Endothelial cell of umbilical vein (primary cell): ENCODE measurements at regions not wholly inside any gene's neighbourhood (a gene's known extent, or its start where the extent isn't known, plus 50 kb on each side); places are given as distances from the start of the nearest gene placed in this dataset.

ENCODE experiments used
- BruUV-seq: library from RNA; stranded (reverse); fragments of 400-500 nt; replicated peaks from 2 replicates; lab custom pipeline; 2021; lab: Mats Ljungman, UMichigan
- CTCF ChIA-PET: fragments of 300-600, 350-600 bp; sonication (Branson Sonifier 250); formaldehyde crosslinking; loops from one replicate; lab custom pipeline; 2021; ENCODE audit warnings: antibody characterized with exemption, inconsistent platforms; lab: Charles Lee
- POLR2A ChIA-PET: fragments of 300-600, 350-600 bp; sonication (Branson Sonifier 250); formaldehyde crosslinking; loops from one replicate; lab custom pipeline; 2021; ENCODE audit warnings: antibody characterized with exemption, inconsistent platforms; lab: Charles Lee
- DNase-seq: peaks from one replicate; pipeline ENCODE4 v3.0.0-alpha.2; 2011; ENCODE audit warnings: low read depth, low spot score
- FAIRE-seq: peaks from 2 replicates; lab custom pipeline; 2011; peaks lifted over from hg19 to GRCh38; lab: Jason Lieb, UNC
- H2AFZ ChIP-seq: 2 replicates; pipeline ENCODE4 v1.6.0; 2012; ENCODE audit warnings: low read depth, low read length, control low read depth, inconsistent platforms
- H3K27ac ChIP-seq: 2 replicates; pipeline ENCODE4 v1.5.1; 2011; ENCODE audit warnings: low read depth, mild to moderate bottlenecking, control low read depth, low read length, moderate library complexity; ENCODE audit not compliant: insufficient read depth
- H3K27me3 ChIP-seq, 2 experiments: 2 replicates each; pipeline versions ENCODE4 v1.6.0 to v1.6.1; 2011; ENCODE audit warnings: low read length in 2 of 2, mixed read lengths in 1 of 2; ENCODE audit not compliant: control insufficient read depth in 2 of 2, insufficient read depth in 2 of 2
- H3K36me3 ChIP-seq, 2 experiments: 2 replicates in 1 of 2; 3 replicates in 1 of 2; pipeline ENCODE4 v1.5.1; 2011; ENCODE audit warnings: low read length in 2 of 2, mild to moderate bottlenecking in 1 of 2, moderate library complexity in 1 of 2; ENCODE audit not compliant: control insufficient read depth in 2 of 2, insufficient read depth in 2 of 2; ENCODE audit errors: extremely low read depth in 1 of 2
- H3K4me1 ChIP-seq: 3 replicates; pipeline ENCODE4 v1.5.1; 2011; ENCODE audit warnings: mild to moderate bottlenecking, low read length; ENCODE audit not compliant: control insufficient read depth, insufficient read depth; ENCODE audit errors: extremely low read depth
- H3K4me2 ChIP-seq: 2 replicates; pipeline ENCODE4 v1.6.1; 2011; ENCODE audit warnings: low read length, control low read depth, mixed read lengths; ENCODE audit not compliant: insufficient read depth
- H3K4me3 ChIP-seq, 3 experiments: fragments of 200-600 bp in 1 of 3; sonication (generic), shearing (Covaris generic) in 1 of 3; replicated peaks in 1 of 3; 2 replicates each; pipeline ENCODE4 v1.5.1; 2011 to 2016; ENCODE audit warnings: control low read depth in 3 of 3, low read length in 3 of 3, mild to moderate bottlenecking in 2 of 3, inconsistent platforms in 1 of 3, low read depth in 1 of 3, moderate library complexity in 1 of 3; ENCODE audit not compliant: insufficient read depth in 1 of 3
- H3K79me2 ChIP-seq: 2 replicates; pipeline ENCODE4 v1.6.0; 2012; ENCODE audit warnings: low read length, inconsistent platforms; ENCODE audit not compliant: control insufficient read depth, insufficient read depth
- H3K9ac ChIP-seq: replicated peaks from 2 replicates; pipeline ENCODE3; 2011; ENCODE audit warnings: low read length, control low read depth; ENCODE audit not compliant: insufficient read depth; ENCODE audit errors: extremely low read depth
- H3K9me1 ChIP-seq: replicated peaks from 3 replicates; pipeline ENCODE4 v1.6.0; 2011; ENCODE audit warnings: mild to moderate bottlenecking, low read length; ENCODE audit not compliant: control insufficient read depth, insufficient read depth; ENCODE audit errors: extremely low read depth
- H3K9me3 ChIP-seq: replicated peaks from 2 replicates; pipeline ENCODE4 v1.5.1; 2012; ENCODE audit warnings: low read length, inconsistent platforms; ENCODE audit not compliant: control insufficient read depth, insufficient read depth
- H4K20me1 ChIP-seq: replicated peaks from 2 replicates; pipeline ENCODE3; 2011; ENCODE audit warnings: mild to moderate bottlenecking, low read length; ENCODE audit not compliant: control insufficient read depth, insufficient read depth; ENCODE audit errors: extremely low read depth
- EZH2 ChIP-seq: IDR thresholded peaks from 2 replicates; pipeline ENCODE4 v1.6.1; 2012; ENCODE audit warnings: borderline replicate concordance, low read depth, mild to moderate bottlenecking, moderate library complexity, low read length, inconsistent platforms; ENCODE audit not compliant: severe bottlenecking
- FOS ChIP-seq: IDR thresholded peaks from 2 replicates; pipeline ENCODE4 v1.6.1; 2011; ENCODE audit warnings: mild to moderate bottlenecking, low read length, moderate library complexity, borderline replicate concordance; ENCODE audit not compliant: insufficient read depth
- GATA2 ChIP-seq: IDR thresholded peaks from 2 replicates; pipeline ENCODE4 v1.7.0; 2011; ENCODE audit warnings: low read depth, mild to moderate bottlenecking, moderate library complexity, mixed read lengths, low read length; ENCODE audit not compliant: insufficient read length, insufficient read depth
- JUN ChIP-seq: IDR thresholded peaks from 2 replicates; pipeline ENCODE4 v1.6.1; 2011; ENCODE audit warnings: borderline replicate concordance, low read depth; ENCODE audit not compliant: insufficient read length, insufficient read depth
- MYC ChIP-seq: IDR thresholded peaks from one replicate; pipeline ENCODE4 v1.6.1; 2011; ENCODE audit warnings: mild to moderate bottlenecking, low read depth, low read length
- POLR2A ChIP-seq: IDR thresholded peaks from 2 replicates; pipeline ENCODE4 v1.6.1; 2012; ENCODE audit warnings: low read depth, mild to moderate bottlenecking, control low read depth, low read length
- POLR2AphosphoS5 ChIP-seq: IDR thresholded peaks from 2 replicates; pipeline ENCODE4 v1.6.1; 2012; ENCODE audit warnings: low read depth, mild to moderate bottlenecking, control low read depth, low read length, moderate library complexity; ENCODE audit not compliant: insufficient read depth
- dilution Hi-C: fragments of 300-500 bp; cut with MboI; formaldehyde crosslinking; loops from one replicate; pipeline ENCODE4 v1.15.0; 2019; ENCODE audit warnings: low sequenced_read_pairs; ENCODE audit not compliant: extremely low pct_ligation_motif_present
- intact Hi-C: fragments of 100-400 bp; cut with micrococcal nuclease; formaldehyde crosslinking; loops from one replicate; pipeline ENCODE4 v1.10.0; 2022
- TF ChIP-seq, protein P1 (sequence below), 2 donors: IDR thresholded peaks; 1 replicate in 1 of 2; 2 replicates in 1 of 2; pipeline ENCODE4 v1.5.1; 2011; ENCODE audit warnings: low read length in 2 of 2, mild to moderate bottlenecking in 2 of 2, moderate library complexity in 2 of 2, control low read depth in 1 of 2, inconsistent platforms in 1 of 2, low read depth in 1 of 2; ENCODE audit not compliant: insufficient read depth in 1 of 2; ENCODE audit errors: extremely low read depth in 1 of 2
- TF ChIP-seq, protein P2 (sequence below): IDR thresholded peaks from 2 replicates; pipeline ENCODE4 v1.6.1; 2011; ENCODE audit not compliant: insufficient read depth, insufficient read length

DNA sequence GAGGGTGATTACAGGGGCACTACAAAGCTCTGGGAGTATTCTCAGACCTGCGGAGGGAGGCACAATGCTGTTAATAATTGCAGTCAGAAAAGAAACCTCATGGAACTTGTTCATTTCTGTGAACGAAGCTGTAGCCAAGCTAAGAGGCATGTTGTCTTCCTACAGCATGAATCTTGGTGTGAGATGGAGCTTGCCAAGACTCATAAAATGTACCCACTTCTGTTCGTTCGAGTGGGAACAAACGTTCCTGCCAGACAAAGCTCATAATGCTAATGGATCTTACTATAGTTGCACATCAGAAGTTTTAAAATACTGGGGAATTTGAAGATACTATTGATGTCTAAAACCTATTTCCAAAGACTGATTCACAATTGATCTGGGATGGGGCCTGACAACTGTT is 489.1 kb downstream of the ZEB2 start:
- no peak for FAIRE-seq

More for the DNA sequence above, 489.1 kb downstream of the ZEB2 start:
- Histone ChIP-seq H3K4me1 (no peaks in the 10 kb centered on the region), H3K79me2 (no peaks in the 10 kb centered on the region), H4K20me1 (no peaks in the 10 kb centered on the region), H3K36me3 (no peaks in the 10 kb centered on the region), H3K27me3 (no peaks in the 10 kb centered on the region), H3K4me3 (no peak overlapping the region), H3K9me1 (no peaks in the 10 kb centered on the region), H3K9ac (no peak overlapping the region), H3K9me3 (no peaks in the 10 kb centered on the region), H3K4me2 (no peak overlapping the region), H2AFZ (no peak overlapping the region), H3K27ac (no peak overlapping the region)
- DNase-seq: no peak
- CTCF ChIA-PET: no interaction called here
- dilution Hi-C loops: no loop called here
- no peak for TF ChIP-seq JUN
- no peak for TF ChIP-seq FOS
- TF ChIP-seq GATA2: no peak
- no peak for TF ChIP-seq EZH2
- TF ChIP-seq, protein P1, sequence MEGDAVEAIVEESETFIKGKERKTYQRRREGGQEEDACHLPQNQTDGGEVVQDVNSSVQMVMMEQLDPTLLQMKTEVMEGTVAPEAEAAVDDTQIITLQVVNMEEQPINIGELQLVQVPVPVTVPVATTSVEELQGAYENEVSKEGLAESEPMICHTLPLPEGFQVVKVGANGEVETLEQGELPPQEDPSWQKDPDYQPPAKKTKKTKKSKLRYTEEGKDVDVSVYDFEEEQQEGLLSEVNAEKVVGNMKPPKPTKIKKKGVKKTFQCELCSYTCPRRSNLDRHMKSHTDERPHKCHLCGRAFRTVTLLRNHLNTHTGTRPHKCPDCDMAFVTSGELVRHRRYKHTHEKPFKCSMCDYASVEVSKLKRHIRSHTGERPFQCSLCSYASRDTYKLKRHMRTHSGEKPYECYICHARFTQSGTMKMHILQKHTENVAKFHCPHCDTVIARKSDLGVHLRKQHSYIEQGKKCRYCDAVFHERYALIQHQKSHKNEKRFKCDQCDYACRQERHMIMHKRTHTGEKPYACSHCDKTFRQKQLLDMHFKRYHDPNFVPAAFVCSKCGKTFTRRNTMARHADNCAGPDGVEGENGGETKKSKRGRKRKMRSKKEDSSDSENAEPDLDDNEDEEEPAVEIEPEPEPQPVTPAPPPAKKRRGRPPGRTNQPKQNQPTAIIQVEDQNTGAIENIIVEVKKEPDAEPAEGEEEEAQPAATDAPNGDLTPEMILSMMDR (IDR thresholded peaks at IDR 0.05; ENCODE audit: extremely low read depth in 1 of 2, insufficient read depth in 1 of 2, low read depth in 1 of 2, low read length in 2 of 2): no peak
- no peak for TF ChIP-seq POLR2AphosphoS5
- no peak for TF ChIP-seq POLR2A
- TF ChIP-seq, protein P2, sequence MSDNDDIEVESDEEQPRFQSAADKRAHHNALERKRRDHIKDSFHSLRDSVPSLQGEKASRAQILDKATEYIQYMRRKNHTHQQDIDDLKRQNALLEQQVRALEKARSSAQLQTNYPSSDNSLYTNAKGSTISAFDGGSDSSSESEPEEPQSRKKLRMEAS: no peak
- TF ChIP-seq MYC: no peak
- intact Hi-C loops: no loop called here
- POLR2A ChIA-PET: no interaction called here
- BruUV-seq: no TSS peak
